ENCODE measurements at regions not wholly inside any gene's neighbourhood (a gene's known extent, or its start where the extent isn't known, plus 50 kb on each side); places are given as distances from the start of the nearest gene placed in this dataset.

GRCh38 chr10:4234661-4235060 is 449.7 kb upstream of the KLF6 start:
- TF ChIP-seq, protein P1, sequence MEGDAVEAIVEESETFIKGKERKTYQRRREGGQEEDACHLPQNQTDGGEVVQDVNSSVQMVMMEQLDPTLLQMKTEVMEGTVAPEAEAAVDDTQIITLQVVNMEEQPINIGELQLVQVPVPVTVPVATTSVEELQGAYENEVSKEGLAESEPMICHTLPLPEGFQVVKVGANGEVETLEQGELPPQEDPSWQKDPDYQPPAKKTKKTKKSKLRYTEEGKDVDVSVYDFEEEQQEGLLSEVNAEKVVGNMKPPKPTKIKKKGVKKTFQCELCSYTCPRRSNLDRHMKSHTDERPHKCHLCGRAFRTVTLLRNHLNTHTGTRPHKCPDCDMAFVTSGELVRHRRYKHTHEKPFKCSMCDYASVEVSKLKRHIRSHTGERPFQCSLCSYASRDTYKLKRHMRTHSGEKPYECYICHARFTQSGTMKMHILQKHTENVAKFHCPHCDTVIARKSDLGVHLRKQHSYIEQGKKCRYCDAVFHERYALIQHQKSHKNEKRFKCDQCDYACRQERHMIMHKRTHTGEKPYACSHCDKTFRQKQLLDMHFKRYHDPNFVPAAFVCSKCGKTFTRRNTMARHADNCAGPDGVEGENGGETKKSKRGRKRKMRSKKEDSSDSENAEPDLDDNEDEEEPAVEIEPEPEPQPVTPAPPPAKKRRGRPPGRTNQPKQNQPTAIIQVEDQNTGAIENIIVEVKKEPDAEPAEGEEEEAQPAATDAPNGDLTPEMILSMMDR (IDR thresholded peaks at IDR 0.05) = no peak
- no peak for TF ChIP-seq SIN3A (IDR thresholded peaks at IDR 0.05; ENCODE audit: borderline replicate concordance, insufficient read depth, low read depth, low read length)
- no peak for TF ChIP-seq REST (IDR thresholded peaks at IDR 0.05; ENCODE audit: insufficient read depth in 1 of 2, low read depth in 2 of 2, low read length in 1 of 2)

Data from Panc1 (cell line).